GM19238 (cell line): ENCODE measurements at regions not wholly inside any gene's neighbourhood (a gene's known extent, or its start where the extent isn't known, plus 50 kb on each side); places are given as distances from the start of the nearest gene placed in this dataset.

Source experiments
- DNase-seq: peaks from one replicate; pipeline ENCODE4 v3.0.0; 2011; ENCODE audit warnings: low spot score; ENCODE audit not compliant: insufficient read length

GRCh38 chr22:25514436-25515180 is 49.9 kb upstream of the GRK3 start:
- no peak for DNase-seq
